SW480 (cell line): ENCODE measurements at regions not wholly inside any gene's neighbourhood (a gene's known extent, or its start where the extent isn't known, plus 50 kb on each side); places are given as distances from the start of the nearest gene placed in this dataset.

Experiments
- DNase-seq: peaks from one replicate; pipeline ENCODE4 v3.0.0-alpha.2; 2016; ENCODE audit warnings: low spot score

GRCh38 chr17:13405080-13405479 lies 196.6 kb downstream of the HS3ST3A1 start:
- no peak for DNase-seq

- no peak for DNase-seq
Observed at GRCh38 chr17:13403982-13404946, 197.5 kb downstream of the HS3ST3A1 start.

- no peak for DNase-seq
Observed at GRCh38 chr17:13400491-13400890, 201.2 kb downstream of the HS3ST3A1 start.

GRCh38 chr17:13398853-13399252 lies 202.9 kb downstream of the HS3ST3A1 start:
- no peak for DNase-seq

GRCh38 chr17:13398091-13398490 lies 203.6 kb downstream of the HS3ST3A1 start:
- DNase-seq: no peak

- no peak for DNase-seq
Observed at GRCh38 chr17:13395862-13396261, 205.9 kb downstream of the HS3ST3A1 start.

GRCh38 chr17:13395346-13395745 lies 206.4 kb downstream of the HS3ST3A1 start:
- no peak for DNase-seq

GRCh38 chr17:13393841-13394710 lies 207.7 kb downstream of the HS3ST3A1 start:
- no peak for DNase-seq

- DNase-seq: no peak
Observed at GRCh38 chr17:13387952-13388351, 213.8 kb downstream of the HS3ST3A1 start.

- no peak for DNase-seq
Observed at GRCh38 chr17:13387236-13387635, 214.5 kb downstream of the HS3ST3A1 start.

- no peak for DNase-seq
Observed at GRCh38 chr17:13385481-13385911, 216.2 kb downstream of the HS3ST3A1 start.

- DNase-seq: no peak
Observed at GRCh38 chr17:13384626-13385025, 217.1 kb downstream of the HS3ST3A1 start.

- DNase-seq: no peak
Observed at GRCh38 chr17:13378361-13378760, 223.4 kb downstream of the HS3ST3A1 start.

- no peak for DNase-seq
Observed at GRCh38 chr17:13374203-13375143, 227.3 kb downstream of the HS3ST3A1 start.

- DNase-seq: no peak
Observed at GRCh38 chr17:13372432-13372831, 229.3 kb downstream of the HS3ST3A1 start.

- DNase-seq: no peak
Observed at GRCh38 chr17:13367154-13367553, 234.6 kb downstream of the HS3ST3A1 start.

- no peak for DNase-seq
Observed at GRCh38 chr17:13365331-13365730, 236.4 kb downstream of the HS3ST3A1 start.

GRCh38 chr17:13363771-13364170 lies 238.0 kb downstream of the HS3ST3A1 start:
- no peak for DNase-seq

- DNase-seq: peak; percentile 24
Observed at GRCh38 chr17:13362341-13363122, 239.2 kb downstream of the HS3ST3A1 start.

GRCh38 chr17:13359774-13360173 lies 242.0 kb downstream of the HS3ST3A1 start:
- DNase-seq: no peak

- no peak for DNase-seq
Observed at GRCh38 chr17:13355054-13355453, 246.7 kb downstream of the HS3ST3A1 start.
